Glomerular endothelial cell (primary cell): ENCODE measurements at regions not wholly inside any gene's neighbourhood (a gene's known extent, or its start where the extent isn't known, plus 50 kb on each side); places are given as distances from the start of the nearest gene placed in this dataset.
"Not testable (repeated sequence)": the region's sequence is repeated elsewhere in the genome, so short reads cannot be mapped to it uniquely, and the experiment has no call there.

Experiments
- DNase-seq: peaks from one replicate; pipeline ENCODE4 v3.0.0-alpha.2; 2011; ENCODE audit warnings: low read depth, low spot score; ENCODE audit errors: extremely low read depth

- DNase-seq: no peak
Observed at GRCh38 chr3:191518861-191519260, 57.9 kb downstream of the PYDC2 start.

GRCh38 chr3:191521055-191521454 lies 60.1 kb downstream of the PYDC2 start:
- no peak for DNase-seq

GRCh38 chr3:191523148-191523547 lies 62.2 kb downstream of the PYDC2 start:
- no peak for DNase-seq

DNA sequence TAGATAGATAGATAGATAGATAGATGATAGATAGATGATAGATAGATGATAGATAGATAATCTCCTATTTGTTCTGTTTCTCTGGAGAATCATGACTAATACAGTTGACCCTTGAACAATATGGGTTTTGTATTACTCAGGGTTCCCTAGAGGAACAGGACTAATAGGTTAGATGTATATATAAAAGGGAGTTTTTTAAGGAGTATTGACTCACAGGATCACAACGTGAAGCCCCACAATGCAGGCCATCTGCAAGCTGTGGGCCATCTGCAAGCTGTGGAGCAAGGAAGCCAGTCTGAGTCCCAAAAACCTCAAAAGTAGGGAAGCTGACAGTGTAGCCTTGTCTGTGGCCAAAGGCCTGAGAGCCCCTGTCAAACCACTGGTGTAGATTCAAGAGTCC lies 67.6 kb downstream of the PYDC2 start:
- DNase-seq: no peak

- DNase-seq: no peak
Observed at GRCh38 chr3:191529992-191530391, 69.0 kb downstream of the PYDC2 start.

- no peak for DNase-seq
Observed at GRCh38 chr3:191531434-191531972, 70.5 kb downstream of the PYDC2 start.

DNA sequence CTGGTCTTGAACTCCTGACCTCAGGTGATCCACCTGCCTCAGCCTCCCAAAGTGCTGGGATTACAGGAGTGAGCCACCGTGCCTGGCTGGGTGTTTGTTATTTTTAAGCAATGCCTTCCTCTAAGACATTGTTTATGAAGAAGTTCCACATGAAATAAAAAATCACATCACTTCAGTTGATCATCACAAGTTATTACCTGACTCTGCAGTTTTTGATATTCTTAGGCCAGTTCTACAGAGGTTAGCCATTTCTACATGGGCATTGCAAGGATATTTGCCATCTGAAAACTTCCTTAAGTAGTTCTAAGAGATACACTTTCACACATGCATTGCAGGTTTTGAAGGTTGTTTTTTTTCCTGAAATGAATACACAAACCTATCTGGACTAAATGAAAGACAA lies 82.1 kb downstream of the PYDC2 start:
- no peak for DNase-seq

GRCh38 chr3:191543897-191544296 lies 82.9 kb downstream of the PYDC2 start:
- no peak for DNase-seq

DNA sequence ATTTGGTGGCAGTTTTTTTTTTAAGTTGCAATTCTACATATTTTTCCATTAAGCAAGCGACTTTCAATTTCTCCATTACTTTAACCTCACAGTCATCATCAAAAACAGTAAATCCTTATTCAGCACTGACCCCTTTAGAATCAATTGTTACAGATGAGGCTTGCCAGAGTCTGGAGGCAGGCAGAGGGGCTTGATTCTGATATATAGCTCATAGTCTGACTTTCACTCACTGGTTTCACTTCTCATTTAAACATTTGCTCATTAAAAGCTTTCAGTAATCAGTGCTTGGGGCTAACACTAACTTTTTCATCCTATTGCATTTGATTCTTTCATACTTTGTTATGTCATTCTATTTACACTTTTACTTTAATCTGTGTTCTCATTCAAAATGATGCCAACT lies 88.4 kb downstream of the PYDC2 start:
- no peak for DNase-seq

DNA sequence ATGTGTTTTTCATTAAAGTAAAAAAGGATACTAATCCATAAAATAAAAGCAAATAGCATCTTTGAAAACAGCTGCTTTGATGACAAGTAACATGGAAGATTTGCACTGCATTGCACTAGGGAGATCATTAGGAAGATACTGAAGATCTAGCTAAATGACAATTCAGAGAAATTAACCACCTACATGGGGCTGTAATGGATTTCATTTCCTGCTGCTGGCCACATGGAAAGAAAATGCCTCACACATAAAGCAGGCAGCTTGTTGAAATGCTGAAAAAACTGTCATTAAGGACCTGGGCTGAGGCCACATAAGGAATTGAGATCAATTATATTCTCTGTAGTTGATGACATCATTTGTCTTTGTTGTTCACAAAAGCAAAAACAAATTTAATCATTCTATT lies 94.1 kb downstream of the PYDC2 start:
- DNase-seq: no peak

DNA sequence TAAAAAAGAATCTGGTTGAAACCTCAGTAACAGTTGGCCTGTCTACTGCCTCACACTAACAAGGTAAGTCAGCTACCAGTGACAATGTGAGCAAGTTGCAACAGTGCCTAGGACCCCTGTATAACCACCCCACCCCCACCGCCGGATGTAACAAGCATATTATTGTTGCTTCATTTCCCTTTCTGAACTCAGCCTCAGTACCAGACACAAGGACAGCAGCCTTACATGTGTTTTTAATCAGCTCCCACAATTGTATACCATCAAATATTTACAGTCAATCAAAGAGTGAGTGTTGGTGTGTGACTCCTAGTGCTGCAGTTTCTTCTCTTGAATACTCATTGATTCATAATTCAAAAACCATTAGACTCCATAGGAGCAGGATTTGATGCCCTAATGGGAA lies 96.4 kb downstream of the PYDC2 start:
- no peak for DNase-seq

GRCh38 chr3:191563722-191564121 lies 102.8 kb downstream of the PYDC2 start:
- no peak for DNase-seq

- DNase-seq: no peak
Observed at GRCh38 chr3:191566469-191566868, 105.5 kb downstream of the PYDC2 start.

DNA sequence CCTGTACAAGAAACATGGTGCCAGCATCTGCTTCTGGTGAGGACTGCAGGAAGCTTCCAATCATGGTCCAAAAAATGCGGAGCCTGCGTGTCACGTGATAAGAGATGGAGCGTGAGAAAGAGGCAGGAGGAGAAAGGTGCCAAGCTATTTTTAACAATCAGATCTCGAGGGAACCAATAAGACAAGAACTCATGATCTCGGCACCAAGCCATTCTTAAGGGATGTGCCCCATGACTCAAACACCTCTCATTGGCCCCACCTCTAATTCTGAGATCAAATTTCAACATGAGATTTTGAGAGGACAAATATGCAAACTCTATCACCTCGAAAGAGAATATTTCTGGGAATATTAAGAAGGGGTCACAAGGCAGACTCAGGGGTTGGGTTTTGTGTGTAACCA lies 107.2 kb downstream of the PYDC2 start:
- no peak for DNase-seq

DNA sequence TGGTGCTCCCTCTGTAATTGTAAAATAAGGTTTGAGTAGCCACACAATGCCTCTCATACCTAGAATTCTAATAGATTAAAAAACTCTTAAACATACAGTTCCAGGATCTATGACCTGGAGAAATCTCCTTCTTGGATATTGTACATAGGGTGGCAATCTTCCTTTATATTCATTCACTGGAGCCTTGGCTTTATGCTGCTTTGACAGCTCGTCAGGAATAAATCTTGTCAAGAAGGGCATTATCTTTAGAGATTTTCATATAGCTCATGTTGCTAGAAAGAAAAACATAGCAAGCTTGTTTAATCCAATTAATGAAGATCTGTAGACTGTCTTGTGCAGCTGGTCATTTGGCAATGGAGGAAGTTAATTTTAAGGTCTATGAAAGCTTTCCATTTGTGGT lies 131.1 kb downstream of the PYDC2 start:
- DNase-seq: no peak

- no peak for DNase-seq
Observed at GRCh38 chr3:191593486-191593885, 132.5 kb downstream of the PYDC2 start.

- DNase-seq: not testable (repeated sequence)
Observed at GRCh38 chr3:191615511-191615910, 154.5 kb downstream of the PYDC2 start.

- no peak for DNase-seq
Observed at GRCh38 chr3:191624299-191624698, 163.3 kb downstream of the PYDC2 start.

GRCh38 chr3:191627064-191627463 lies 166.1 kb downstream of the PYDC2 start:
- DNase-seq: no peak

DNA sequence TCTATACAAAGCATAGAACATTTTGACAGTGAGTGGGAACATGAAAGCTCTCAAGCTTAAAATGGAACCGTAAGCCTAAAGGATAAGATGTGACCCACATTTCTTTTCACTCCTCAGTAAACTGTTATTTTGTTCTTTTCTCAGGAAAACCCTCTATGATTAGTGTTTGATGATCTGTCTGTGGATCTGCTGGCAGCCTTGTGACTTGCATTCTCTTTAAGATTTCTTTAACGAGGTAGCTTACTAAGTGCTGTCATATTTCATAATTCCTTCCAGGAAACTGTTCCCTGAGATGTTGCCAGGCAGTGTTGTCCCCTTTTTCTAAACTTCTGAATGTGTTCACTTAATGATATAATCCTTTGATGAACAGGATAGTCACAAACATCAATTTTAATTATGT lies 167.6 kb downstream of the PYDC2 start:
- DNase-seq: no peak

DNA sequence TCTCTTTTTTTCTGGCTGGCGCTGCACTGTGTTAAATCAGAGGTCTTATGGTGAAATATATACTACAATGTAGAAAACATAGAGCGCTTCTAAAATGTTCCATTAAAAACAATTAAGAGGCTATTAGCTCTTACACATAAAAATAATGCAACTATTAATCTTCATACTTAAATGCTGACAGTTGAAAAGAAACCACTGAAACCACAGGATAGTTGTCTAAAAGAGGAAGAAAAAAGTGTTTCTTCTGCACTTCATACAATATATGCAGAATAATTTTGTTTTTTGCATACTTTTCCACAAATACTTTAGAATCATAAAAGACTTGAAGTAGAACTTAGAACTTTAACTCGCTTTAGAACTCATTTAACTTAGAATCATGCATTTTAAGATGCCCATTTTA lies 170.5 kb downstream of the PYDC2 start:
- DNase-seq: no peak

GRCh38 chr3:191634902-191635301 lies 173.9 kb downstream of the PYDC2 start:
- no peak for DNase-seq

- DNase-seq: no peak
Observed at GRCh38 chr3:191637611-191638010, 176.6 kb downstream of the PYDC2 start.

GRCh38 chr3:191641789-191642188 lies 180.8 kb downstream of the PYDC2 start:
- no peak for DNase-seq
